Hepatic stellate cell (primary cell): ENCODE measurements at regions not wholly inside any gene's neighbourhood (a gene's known extent, or its start where the extent isn't known, plus 50 kb on each side); places are given as distances from the start of the nearest gene placed in this dataset.
A peak's percentile ranks its signal among the peaks of the same experiment; 100 is the strongest.

ENCODE experiments used
- DNase-seq: peaks from one replicate; pipeline ENCODE4 v3.0.0; 2011; ENCODE audit warnings: low spot score

DNA sequence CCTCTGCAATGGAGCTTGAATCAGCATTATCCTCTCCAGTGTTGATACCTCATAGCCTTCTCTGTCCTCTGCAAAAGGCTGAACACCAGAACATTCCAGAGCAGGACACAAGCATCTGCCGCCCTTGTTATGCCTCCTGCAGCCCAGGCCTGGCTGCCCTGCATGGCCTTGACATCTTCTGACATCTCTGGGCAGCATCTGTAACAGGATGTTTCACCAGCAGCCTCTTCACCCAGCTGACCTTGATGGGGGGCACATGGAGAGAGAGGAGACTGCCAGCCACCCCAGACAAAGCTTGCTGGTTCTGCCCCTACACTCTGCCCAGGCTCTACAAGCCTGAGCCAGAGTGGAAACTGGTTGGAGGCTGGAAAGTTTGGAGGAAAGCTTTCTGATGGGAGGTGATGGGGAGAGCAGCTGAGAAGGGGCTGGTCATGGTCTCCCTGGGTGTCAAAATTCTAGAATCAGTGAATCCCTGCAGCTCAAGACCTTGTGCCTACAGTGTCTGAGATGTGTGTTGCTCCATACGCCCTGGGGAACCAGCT is 145.1 kb downstream of the MRPL14 start:
- no peak for DNase-seq

DNA sequence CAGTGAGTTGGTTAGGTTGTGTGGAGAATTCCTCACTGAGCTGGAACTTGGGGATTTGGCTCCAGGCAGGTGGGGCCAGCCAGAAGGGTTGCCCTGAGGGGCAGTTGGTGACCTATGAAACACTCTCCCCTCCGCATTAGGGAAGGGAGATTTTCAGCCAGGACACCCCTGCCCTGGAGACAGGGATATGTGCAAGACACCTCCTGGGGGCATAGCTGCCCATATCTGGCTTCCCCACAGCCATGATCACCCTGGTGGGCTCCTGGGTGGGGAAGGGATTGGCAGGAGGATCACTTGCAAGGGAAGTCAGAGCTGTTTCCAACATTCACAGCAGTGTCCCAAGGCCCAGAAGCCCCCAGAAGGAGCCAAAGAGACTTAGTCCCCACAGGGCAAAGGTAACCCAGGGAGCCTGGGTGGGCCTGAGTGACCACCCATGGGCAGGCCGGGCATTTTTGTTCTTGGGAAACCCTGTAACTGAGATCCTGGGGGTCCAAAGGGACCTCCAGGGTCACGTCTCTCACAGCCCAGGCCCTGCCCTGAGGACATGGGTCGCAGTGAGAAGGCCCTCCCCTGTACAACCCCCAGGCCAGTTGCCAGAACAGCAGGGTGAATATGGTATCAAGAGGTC is 145.8 kb downstream of the MRPL14 start:
- DNase-seq, result no peak

DNA sequence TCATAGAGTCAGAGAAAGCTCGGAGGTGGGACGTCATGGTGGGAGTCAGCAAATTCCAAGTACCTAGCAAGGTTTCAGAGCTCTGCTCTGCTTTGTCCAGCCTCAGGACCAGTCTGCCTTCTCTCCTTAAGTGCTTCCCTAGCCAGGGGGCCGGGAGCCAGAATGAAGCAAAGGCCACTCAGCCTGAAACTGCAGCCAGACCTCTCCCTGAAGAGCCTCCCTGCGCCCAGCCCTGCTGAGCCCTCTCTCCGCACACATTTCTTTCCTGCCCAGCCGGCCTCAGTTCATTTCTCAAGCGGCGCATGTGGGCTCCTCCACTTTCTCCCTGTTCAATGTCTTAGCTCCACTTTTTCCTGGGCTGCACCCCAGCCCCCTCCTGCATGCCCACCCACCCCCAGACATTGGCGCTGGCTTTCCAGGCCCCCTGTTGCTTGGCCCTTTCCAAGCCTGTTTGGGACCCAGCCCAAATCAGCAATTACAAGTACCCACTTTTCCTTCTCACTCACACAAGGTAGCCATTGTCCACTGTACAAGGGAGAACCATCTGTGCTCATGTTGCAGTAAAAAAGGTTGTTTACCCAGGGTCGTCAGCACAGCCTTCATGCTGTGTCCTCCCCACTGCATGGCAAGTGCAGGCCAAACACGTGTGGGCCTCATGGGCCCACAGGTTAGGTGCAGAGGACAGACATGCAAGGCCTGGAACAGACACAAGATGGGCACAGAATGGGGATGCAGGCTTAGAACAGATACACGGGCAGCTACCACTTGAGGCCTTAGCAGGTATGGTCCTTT is 147.1 kb downstream of the MRPL14 start:
- no peak for DNase-seq

DNA sequence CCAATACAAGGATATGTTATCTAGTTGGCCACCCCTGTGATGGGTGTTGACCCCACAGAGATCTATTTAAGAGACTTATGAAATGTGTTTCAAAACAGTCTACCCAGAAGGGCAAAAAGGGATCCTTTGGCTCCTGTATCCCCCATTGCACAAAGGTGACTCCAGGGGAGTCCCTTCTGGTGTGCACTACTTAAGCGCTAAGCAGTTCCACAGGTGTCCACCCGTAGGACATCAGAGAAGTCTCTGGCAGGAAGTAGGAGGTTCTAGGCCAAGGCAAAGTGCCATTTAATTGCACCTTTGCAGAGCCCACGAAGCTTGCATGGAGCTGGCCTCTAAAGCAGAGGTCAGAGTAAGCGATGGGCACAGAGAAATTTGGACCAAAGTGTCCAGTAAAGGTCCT is 147.7 kb downstream of the MRPL14 start:
- no peak for DNase-seq

DNA sequence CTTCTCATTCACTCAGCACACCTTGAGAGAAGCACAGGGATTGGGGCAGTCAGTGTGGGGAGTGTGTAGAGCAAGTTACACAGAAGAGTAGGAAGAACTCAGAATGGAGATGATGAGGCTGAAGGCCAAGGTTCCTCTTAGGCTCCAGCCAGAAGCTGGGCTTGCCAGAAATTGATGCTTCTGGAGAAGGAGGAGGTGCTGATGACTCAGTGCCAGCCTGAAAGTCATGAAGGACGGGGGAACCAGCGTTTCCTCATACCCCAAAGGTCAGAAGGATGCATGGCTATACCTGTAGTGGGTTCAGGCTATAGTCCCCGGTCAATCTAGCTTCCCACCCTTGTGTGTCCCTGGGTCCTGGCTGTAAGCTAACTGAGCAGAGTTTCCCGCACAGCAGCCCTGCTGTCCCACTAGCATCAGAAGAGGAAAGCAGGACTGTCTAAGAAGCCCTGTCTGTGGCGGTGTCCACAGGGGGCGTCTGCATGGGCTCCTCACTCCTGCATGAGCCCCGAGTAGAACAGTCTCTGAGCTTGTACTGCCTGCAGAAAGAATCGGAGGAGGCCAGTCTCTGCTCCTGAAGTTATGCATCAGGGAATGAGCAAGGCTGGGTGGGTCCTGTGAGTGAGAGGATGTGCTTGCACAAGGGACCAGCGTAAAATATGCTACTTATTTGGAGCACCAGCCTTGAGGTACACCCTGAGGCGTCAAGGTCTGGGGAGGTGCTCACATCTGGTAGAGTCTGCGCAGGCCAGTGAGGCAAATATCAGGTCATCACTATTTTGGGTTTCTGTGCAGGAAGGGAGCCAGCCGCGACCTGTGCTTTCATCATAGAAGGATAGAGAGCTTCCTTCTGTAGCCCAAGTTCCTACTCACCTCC is 148.5 kb downstream of the MRPL14 start:
- DNase-seq, result no peak

DNA sequence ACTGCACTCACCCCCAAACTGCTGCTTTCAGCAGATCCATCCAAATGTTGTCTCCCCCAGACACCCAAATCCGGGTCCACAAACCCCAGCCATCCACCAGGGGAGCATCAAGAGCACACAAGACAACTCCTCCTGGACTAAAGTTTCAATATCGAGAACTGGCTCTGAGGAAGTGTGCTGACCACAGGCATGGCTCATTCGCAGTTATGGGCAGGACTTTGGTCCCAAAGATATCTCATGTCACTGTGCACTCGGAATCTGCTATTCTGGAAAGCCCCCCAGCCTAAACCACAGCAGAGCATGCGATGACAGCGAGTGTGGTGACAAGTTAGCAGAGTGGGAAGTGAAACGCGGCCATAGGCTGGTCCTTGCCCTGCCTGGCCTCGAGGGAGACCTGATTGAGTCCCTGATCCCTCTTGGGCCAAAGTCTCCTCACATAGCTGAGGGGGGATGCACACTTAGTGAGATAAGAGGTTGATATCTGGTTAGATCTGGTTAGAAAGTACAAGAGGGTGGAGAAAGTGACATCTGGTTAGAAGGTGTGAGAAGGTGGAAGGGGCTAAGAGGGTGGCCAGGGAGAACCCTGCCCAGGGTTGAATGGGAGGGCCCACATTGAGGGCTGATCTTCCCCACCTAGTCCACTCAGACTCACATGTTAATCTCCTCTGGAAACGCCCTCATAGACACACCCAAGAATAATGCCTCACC is 149.7 kb downstream of the MRPL14 start:
- DNase-seq, result no peak

DNA sequence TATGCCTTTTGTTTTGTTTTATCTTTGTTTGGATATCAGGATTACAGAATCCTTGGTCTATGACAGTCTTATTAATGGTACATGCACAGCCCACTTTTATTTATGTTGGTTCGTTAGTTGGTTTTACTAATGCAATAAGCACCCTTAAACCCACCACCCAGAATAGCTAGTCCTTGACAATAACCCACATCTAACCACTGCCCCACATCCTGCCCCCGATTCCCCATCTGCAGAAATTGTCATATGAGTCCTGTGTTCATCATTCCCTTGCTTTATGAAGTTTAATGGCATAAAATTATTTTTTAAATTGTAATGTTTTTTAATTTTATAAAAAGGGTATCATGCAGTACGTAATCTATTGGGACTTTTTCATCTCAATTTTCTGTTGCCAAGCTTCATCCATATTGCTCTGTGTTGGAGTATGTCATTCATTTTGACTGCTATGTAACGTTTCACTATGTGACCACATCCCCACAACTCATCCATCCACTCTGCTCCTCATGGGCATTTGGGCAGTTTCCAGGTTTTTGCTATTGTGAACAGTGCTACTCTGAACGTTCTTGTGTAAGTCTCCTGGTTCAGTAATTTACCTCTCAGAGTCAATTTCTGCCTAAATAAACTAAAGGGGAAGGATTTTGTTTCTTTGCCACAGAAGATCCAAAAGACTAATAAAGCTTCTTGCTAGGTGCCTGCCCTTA is 150.4 kb downstream of the MRPL14 start:
- no peak for DNase-seq

DNA sequence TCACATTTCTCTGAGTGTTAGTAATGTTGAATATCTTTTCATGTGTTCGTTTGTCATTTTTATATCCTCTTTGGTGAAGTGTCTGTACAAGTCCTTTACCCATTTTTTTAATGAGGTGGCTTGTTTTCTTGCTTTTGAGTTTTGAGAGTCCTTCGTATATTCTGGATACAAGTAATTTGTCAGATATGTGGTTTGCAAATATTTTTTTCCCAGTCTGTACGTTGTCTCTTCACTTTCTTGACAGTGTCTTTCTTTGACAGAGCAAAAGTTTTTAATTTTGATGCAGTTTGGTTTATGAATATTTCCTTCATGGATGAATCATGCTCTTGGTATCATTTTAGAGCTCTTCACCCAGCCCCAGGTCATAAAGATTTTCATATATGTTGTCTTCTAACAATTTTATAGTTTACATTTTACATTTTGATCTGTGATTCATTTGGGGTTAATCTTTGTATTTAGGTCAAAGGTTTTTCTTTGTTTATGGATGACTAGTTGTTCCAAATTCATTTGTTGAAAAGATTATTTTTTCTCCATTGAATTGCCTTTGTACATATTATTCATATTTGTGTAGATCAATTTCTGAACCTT is 152.5 kb downstream of the MRPL14 start:
- DNase-seq, result no peak

DNA sequence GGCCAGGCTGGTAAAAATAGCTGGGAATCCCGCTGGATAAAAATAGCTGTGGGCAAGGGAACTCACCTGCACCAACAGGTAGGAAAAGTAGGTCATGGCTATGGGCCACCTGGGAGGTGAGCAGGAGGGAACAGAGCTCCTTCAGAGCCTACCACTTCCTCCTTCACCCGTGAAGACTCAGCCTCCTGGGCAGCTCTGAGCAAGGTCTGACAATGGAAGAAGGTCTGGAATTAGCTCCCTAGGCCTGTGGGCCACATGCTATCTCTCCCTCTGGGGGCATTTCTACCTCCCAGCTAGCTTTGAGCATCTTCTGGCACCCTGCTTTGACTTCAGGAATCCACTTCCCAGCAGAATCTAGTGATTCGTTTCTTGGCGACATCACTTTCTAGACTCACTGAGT is 153.9 kb downstream of the MRPL14 start:
- no peak for DNase-seq

DNA sequence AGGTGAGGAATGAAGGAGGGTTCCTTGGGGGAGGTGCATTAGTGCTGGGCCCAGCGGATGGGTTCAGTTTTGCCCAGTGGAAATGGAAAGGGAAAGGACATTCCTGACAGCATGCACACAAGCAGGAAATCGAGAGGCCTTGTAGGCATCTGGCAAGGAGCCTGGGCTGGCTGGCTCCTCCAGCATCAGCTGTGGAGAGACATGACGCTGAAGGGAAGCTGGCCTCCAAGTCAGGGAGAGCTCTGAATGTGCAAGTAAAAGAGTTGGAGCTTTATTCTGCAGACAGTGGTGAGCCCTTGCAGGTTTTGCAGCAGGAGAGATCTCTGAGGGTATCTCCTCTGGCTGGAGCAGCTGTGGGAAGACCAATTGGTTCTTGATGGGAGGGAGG is 154.3 kb downstream of the MRPL14 start:
- peak; percentile 68 for DNase-seq

DNA sequence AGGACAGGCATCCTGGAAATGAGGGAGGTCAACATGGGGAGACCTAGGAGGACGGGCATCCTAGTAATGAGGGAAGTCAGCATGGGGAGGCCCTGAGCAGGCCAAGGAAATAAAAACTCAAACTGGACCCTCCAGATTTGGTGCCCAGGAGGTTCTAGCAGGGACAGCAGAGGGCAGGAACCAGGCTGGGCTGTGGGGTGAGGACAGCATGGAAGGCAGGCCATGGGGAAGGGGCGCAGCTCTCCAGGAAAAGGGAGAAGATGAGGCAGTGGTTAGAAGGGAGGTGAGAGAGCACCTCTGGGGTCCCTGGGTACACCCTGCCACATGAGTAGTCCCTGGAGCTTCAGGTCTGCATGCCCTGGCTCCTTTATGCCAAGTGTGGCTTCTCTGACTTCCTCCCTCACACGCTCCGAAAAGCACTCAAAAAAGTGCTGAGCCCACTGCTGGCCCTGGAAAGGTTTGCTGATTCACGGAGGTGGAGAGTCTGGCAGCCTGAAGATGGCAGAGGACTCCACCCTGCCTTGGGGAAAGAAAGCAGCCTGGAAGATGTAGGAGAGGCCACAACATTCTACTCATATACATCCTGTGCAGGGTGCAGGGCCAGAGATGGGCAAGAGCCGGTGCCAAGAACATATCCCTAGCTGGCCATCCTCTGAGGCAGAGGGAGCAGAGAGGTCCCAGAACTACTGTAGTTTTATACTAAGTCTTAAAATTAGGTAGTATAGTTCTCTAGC is 154.9 kb downstream of the MRPL14 start:
- DNase-seq, result no peak

DNA sequence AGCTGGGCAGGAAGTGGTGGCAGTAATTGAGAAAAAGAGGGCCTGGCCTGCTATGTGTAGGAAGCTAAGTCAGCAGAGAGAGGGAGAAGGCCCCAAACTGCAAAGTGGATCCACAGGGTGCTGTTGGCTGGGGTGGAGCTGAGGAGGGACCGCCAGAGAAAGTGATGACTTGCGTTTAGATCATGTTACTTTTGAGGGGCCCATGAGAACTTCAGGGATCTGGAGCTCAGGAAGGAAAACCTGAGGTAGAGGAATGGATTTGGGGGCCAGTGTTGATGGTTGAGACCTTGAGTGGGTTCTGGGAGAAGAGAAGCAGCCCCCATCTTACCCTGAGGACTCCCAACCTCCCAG is 155.5 kb downstream of the MRPL14 start:
- no peak for DNase-seq

DNA sequence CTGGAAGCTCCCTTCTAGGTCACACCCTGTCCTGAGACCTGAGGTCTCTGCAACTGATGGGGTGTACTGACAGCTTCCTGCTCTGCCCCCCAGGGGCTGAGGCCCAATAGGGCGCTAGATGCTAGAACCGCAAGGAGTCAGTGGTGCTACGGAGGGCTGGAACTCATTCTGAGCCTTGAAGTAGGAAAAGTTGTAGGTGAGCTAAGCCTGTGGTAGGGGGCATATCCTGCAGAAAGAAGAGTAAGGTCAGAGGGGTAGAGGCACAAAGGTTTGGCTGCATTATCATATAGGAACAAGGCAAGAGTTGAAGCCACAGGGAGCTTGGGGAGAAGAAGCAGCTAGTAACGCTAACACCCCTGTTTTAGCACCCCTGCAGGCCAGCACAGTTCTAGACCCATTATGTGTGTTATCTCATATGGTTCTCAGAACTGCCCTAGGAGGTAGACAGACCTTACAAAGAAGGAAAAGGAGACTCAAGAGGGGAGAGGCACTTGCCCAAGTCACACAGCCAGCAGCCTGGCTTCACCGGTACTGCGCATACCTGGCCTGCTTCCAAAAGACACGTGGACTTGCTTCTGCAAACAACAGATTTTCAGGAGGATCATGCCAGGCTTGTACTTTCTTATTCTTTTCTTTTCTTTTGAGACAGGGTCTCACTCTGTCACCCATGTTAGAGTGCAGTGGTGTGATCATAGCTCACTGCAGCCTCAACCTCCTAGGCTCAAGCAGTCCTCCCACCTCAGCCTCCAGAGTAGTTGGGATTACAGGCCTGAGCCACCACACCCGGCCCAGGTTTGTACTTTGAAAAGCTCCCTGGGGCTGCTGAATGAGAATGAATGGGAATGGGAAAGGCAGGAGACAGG is 156.1 kb downstream of the MRPL14 start:
- no peak for DNase-seq

DNA sequence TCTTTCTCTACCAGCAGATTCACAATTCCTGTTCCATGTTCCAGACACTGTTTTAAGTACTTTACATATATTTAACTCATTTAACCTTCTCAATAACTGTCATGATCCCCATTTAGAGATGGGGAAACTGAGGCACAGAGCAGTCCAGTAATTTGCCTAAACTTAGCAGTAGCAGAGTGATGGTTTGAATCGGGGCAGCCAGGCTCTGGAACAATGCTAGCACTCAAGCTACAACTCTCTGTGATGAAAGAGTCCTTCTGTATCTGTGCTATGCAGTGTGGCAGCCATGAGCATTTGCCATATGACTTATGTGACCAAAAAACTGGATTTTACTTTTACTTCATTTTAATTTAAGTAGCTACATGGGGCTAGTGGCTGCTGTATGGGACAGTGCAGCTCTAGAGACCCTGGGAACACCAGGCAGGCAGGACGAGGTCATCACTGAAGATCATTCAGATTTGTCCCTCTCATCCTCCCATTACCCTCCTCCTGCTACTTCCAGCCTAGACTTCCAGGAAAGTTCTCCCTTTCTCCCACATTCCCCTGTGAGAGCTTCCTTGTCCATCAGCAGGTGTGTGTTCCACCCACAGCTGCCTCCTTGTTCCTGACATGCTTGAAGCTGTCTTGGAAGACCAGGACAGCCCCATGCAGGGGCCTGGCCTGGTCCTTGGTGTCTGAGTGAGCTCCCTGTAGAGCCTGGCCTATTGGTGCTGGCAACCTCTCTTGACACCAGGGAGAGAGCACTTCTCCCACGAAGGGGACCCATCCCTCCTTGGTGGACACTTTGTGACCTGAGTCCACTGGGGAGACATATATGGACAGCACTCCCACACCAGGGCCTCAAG is 157.0 kb downstream of the MRPL14 start:
- DNase-seq, result no peak

DNA sequence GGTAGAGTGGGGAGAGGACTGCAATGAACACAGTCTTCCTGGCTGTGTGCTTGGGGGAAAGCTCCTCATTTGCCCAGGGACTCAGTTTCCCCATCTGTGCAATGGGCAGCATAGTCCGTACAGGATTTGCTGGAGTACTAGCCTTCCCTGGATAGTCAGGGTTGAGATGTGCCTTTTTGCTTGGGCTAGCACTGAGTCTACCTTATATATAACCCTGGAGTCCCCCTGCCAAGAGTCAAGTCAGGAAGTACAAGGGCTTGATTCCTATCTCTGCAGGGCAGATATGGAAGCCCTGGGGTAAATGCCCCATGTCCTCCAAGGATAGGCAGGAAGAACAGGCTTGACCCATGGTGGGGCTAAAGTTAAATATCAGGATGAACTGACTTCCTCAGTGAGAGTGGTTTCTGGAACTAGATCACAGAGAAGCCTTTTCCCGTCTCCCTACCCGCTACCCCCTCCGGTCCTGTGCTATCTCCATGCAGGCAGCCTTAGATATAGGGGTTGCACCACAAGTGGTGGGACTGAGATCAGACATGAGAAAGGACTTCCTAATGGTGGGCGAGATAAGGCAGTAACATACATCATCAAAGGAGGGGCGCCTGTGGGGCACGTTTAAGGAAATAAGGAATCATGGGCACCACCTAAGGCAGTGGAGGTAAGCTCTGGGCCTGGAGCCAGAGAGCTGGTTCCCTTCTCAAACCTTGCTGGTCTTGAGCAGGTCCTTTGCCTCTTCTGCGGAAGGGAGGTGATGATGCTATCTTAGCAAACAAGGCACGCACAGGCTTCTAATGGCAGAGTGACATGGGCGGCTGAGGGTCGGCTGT is 157.9 kb downstream of the MRPL14 start:
- no peak for DNase-seq

DNA sequence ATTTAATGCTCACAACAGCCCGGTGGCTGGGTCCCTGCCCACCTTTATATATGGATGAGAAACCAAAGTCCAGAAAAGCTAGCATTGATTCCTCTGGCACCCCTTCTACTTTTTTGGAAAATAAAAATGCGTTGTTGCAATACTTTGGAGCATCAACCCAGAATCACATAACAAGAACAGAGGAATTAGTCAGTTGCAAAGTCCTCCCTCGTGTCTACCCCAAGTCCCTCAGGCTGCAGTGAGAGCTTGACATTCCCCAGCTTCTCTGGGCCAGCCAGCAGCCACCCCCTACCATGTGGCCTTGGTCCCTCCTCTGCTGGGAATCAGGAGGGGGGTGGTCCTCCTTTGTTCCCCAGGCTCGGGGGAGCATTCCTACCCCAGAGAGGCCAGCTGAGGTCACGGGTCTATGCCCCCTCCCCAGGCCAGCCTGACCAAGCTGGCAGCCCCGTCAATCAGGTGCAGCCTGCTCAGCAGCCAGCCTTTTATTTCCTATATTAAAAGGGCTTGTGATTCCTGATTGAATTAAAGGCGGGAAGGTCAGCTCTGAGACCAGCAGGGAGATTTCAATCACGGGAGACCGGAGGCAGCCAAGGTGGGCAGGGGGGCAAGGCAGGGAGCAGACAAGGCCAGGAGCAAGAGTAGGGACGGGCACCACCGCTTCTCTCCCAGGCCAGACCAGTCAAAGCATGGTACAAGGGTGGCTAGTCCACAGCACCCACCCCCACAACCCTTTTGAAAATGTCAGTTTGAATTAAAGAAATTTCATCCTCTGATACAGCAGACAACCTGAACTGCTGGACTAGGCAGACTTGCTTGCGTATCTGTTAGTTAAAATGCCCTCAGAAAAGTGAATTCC is 158.9 kb downstream of the MRPL14 start:
- no peak for DNase-seq

DNA sequence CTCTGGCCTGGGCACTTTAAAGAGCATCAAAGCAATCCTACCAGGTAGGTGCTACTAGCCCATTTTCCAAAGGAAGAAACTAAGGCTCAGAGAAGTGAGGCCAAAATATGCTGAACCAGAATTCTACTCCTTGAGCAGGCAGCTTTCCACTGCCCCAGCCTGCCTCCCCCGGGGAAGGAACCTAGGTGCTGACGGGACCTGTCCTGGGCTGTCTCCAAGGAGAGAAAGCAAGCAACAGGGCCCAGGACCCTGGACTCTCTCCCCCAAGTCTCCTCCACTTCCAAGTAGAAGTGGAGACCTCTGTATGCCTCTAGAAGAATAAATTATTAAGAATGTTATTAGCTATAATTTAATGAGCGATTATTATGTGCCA is 159.5 kb downstream of the MRPL14 start:
- no peak for DNase-seq
